ENCODE measurements at regions not wholly inside any gene's neighbourhood (a gene's known extent, or its start where the extent isn't known, plus 50 kb on each side); places are given as distances from the start of the nearest gene placed in this dataset.

GRCh38 chr13:72495681-72496080 lies 231.7 kb downstream of the MZT1 start:
- 86 to 93% (median 87%) methylated on average over 4 of the region's 4 CpGs for WGBS, 4 donors
- Histone ChIP-seq H3K27me3 (no peaks in the 10 kb centered on the region), H3K4me1 (no peaks in the 10 kb centered on the region), H3K4me3 (no peak overlapping the region), H3K27ac (no peak overlapping the region), H3K36me3 (no peaks in the 10 kb centered on the region), H3K9me3 (no peaks in the 10 kb centered on the region)
- ATAC-seq (no peak), DNase-seq (no peak)
- intact Hi-C loops (cut with DNase I), result no loop called here
- TF ChIP-seq CTCF (IDR thresholded peaks at IDR 0.05), result no peak
- TF ChIP-seq POLR2A (IDR thresholded peaks at IDR 0.05), result no peak

- H3K27ac ChIP-seq, result no peak overlapping the region
- no peak for DNase-seq
- H3K4me1 ChIP-seq, result no peaks in the 10 kb centered on the region
- no peak overlapping the region for H3K4me3 ChIP-seq
- intact Hi-C loops (cut with DNase I), result no loop called here
- no peak for ATAC-seq
- 60 to 71% (median 64%) methylated on average over 4 of the region's 4 CpGs for WGBS, 4 donors
- no peak for TF ChIP-seq CTCF (IDR thresholded peaks at IDR 0.05)
- TF ChIP-seq POLR2A (IDR thresholded peaks at IDR 0.05), result no peak
- no peaks in the 10 kb centered on the region for H3K27me3 ChIP-seq
- H3K36me3 ChIP-seq, result no peaks in the 10 kb centered on the region
- no peaks in the 10 kb centered on the region for H3K9me3 ChIP-seq
These were observed 237.7 kb downstream of the MZT1 start for GRCh38 chr13:72489751-72490150.

GRCh38 chr13:72473321-72473720 lies 254.1 kb downstream of the MZT1 start:
- H3K4me1 ChIP-seq, result no peaks in the 10 kb centered on the region
- no peaks in the 10 kb centered on the region for H3K27me3 ChIP-seq
- no peak overlapping the region for H3K4me3 ChIP-seq
- H3K9me3 ChIP-seq, result peaks cover 0 to 13% (median 0%) of the 10 kb centered on the region in 12 donors
- TF ChIP-seq POLR2A (IDR thresholded peaks at IDR 0.05), result no peak
- no peak for TF ChIP-seq CTCF (IDR thresholded peaks at IDR 0.05)
- no peak for ATAC-seq
- H3K27ac ChIP-seq, result no peak overlapping the region
- no peaks in the 10 kb centered on the region for H3K36me3 ChIP-seq
- intact Hi-C loops (cut with DNase I), result no loop called here
- DNase-seq, result no peak
- WGBS, 4 donors, result 83 to 88% (median 85%) methylated on average over 4 of the region's 4 CpGs

GRCh38 chr13:72469906-72470305 lies 257.5 kb downstream of the MZT1 start:
- intact Hi-C loops (cut with DNase I), result no loop called here

More at GRCh38 chr13:72469906-72470305, 257.5 kb downstream of the MZT1 start:
- ATAC-seq (no peak), DNase-seq (no peak)
- Histone ChIP-seq H3K4me1 (no peaks in the 10 kb centered on the region), H3K27ac (no peak overlapping the region), H3K9me3 (no peaks in the 10 kb centered on the region), H3K4me3 (no peak overlapping the region), H3K36me3 (no peaks in the 10 kb centered on the region), H3K27me3 (no peaks in the 10 kb centered on the region)
- TF ChIP-seq CTCF (IDR thresholded peaks at IDR 0.05) (no peak), POLR2A (IDR thresholded peaks at IDR 0.05) (no peak)

All from heart left ventricle (tissue), 16 donors.